ENCODE measurements at regions not wholly inside any gene's neighbourhood (a gene's known extent, or its start where the extent isn't known, plus 50 kb on each side); places are given as distances from the start of the nearest gene placed in this dataset.

DNA sequence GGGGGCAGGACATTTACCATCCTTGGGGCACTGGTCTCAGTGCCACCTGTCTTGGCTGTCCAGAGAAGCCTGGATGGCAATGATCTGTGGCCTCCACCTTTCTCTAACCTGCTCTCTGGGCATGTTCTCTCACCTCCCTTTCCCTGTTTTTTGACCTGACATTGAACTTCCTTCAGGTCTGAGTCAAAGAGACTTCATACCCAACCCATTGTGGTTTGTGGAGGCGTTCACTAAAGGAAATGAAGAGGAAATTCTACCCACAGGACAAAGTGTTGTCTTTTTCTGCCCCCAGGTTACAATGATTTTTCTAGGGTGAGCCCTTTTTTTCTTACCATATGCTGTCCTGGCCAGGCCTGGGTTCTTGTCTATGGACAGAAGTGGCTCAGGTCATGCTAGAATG lies 76.6 kb downstream of the CYP26A1 start:
- Histone ChIP-seq H3K4me3 (no peak overlapping the region), H3K36me3 (no peaks in the 10 kb centered on the region), H3K27me3 (no peaks in the 10 kb centered on the region), H3K9me3 (no peaks in the 10 kb centered on the region), H3K4me1 (no peaks in the 10 kb centered on the region), H3K27ac (no peak overlapping the region)
- TF ChIP-seq POLR2AphosphoS5 (IDR thresholded peaks at IDR 0.05) (no peak), EP300 (IDR thresholded peaks at IDR 0.05) (no peak), POLR2A (IDR thresholded peaks at IDR 0.05) (no peak)
- ATAC-seq (ENCODE audit: low FRiP score in 2 of 2) (peak in 1 of 2 donors; percentile 20), DNase-seq (no peak)
- 38 to 50% methylated on average over 1 of the region's 1 CpG for WGBS, 2 donors

DNA sequence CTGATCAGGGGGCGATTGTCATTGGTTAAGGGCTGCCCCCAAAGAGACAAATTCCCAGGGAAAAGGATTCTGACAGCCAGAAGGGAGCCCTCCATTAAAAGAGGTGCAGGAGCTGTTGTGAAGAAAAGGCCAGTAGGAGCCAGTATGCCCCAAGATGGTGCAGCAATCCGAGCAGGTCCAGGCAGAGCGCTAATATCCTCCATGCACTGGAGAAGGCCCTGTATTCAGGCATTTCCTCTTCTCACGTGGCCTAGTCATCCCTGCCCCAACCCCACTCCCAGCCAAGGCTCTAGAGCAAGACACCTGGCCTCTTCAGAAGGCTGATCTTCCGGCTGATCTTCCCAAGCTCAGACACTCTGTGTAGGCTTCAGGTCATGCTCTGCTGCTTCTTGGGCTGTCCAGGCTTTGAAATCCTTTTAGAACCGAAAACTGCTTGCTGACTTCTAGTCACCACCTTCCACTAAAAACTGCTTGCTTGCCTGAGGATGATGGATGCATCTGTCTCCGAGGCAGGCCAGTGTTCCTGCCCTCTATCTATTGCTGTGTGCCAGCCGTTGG lies 77.4 kb downstream of the CYP26A1 start:
- H3K4me3 ChIP-seq = no peak overlapping the region
- H3K4me1 ChIP-seq = no peaks in the 10 kb centered on the region
- no peak overlapping the region for H3K27ac ChIP-seq
- WGBS, 2 donors = 71 to 78% methylated on average over 4 to 8 of the region's 8 CpGs
- H3K9me3 ChIP-seq = no peaks in the 10 kb centered on the region
- TF ChIP-seq, protein P1, sequence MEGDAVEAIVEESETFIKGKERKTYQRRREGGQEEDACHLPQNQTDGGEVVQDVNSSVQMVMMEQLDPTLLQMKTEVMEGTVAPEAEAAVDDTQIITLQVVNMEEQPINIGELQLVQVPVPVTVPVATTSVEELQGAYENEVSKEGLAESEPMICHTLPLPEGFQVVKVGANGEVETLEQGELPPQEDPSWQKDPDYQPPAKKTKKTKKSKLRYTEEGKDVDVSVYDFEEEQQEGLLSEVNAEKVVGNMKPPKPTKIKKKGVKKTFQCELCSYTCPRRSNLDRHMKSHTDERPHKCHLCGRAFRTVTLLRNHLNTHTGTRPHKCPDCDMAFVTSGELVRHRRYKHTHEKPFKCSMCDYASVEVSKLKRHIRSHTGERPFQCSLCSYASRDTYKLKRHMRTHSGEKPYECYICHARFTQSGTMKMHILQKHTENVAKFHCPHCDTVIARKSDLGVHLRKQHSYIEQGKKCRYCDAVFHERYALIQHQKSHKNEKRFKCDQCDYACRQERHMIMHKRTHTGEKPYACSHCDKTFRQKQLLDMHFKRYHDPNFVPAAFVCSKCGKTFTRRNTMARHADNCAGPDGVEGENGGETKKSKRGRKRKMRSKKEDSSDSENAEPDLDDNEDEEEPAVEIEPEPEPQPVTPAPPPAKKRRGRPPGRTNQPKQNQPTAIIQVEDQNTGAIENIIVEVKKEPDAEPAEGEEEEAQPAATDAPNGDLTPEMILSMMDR (IDR thresholded peaks at IDR 0.05) = no peak
- TF ChIP-seq POLR2A (IDR thresholded peaks at IDR 0.05) (no peak), POLR2AphosphoS5 (IDR thresholded peaks at IDR 0.05) (no peak), EP300 (IDR thresholded peaks at IDR 0.05) (no peak)
- H3K36me3 ChIP-seq = no peaks in the 10 kb centered on the region
- H3K27me3 ChIP-seq = no peaks in the 10 kb centered on the region
- DNase-seq (no peak), ATAC-seq (ENCODE audit: low FRiP score in 2 of 2) (no peak)

DNA sequence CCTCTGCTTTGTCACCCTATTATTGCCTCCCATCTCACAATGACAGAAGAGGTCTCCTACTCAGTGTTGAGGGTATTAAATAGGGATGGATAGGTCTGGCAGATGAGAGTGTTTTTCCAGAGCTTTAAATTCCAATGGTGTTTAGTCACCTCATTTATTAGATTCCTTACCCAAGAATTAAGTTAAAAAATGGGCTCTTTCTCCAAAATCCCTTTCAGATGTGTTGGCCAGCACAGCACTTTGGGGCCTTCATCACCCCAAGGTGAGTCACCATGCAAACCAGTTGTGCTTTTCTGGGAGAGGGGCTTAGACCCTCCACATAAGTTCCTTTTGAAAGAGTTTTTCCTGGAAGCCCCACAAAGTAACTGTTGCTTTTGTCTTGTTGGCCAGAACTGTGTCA lies 78.4 kb downstream of the CYP26A1 start:
- Histone ChIP-seq H3K36me3 (no peaks in the 10 kb centered on the region), H3K4me3 (no peak overlapping the region), H3K27ac (no peak overlapping the region), H3K4me1 (no peaks in the 10 kb centered on the region), H3K27me3 (no peaks in the 10 kb centered on the region), H3K9me3 (no peaks in the 10 kb centered on the region)
- ATAC-seq (ENCODE audit: low FRiP score in 2 of 2) (peak in 1 of 2 donors; percentile 75), DNase-seq (no peak)
- TF ChIP-seq, protein P1 (IDR thresholded peaks at IDR 0.05) = no peak
- TF ChIP-seq POLR2A (IDR thresholded peaks at IDR 0.05) (no peak), EP300 (IDR thresholded peaks at IDR 0.05) (no peak), POLR2AphosphoS5 (IDR thresholded peaks at IDR 0.05) (no peak)

DNA sequence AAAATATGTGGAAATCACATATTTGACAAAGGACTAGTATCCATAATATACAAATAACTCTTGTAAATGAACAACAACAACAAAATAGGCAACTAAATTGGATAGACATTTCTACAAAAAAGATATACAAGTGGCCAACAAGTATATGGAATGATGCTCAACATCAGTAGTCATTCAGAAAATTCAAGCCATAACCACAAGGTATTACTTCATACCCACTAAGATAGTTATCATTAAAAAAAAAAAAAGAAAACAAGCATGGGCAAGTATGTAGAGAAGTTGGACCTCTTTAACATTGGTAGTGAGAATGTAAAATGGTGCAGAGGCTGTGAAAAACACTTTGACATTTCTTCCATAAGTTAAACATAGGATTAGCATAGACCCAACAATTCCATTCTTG lies 80.8 kb downstream of the CYP26A1 start:
- ATAC-seq (ENCODE audit: low FRiP score in 2 of 2) (no peak), DNase-seq (no peak)
- Histone ChIP-seq H3K9me3 (peaks cover 0 to 10% (median 0%) of the 10 kb centered on the region in 4 donors), H3K36me3 (no peaks in the 10 kb centered on the region), H3K4me1 (no peaks in the 10 kb centered on the region), H3K4me3 (no peak overlapping the region), H3K27ac (no peak overlapping the region), H3K27me3 (no peaks in the 10 kb centered on the region)
- TF ChIP-seq POLR2AphosphoS5 (IDR thresholded peaks at IDR 0.05) = no peak
- no peak for TF ChIP-seq POLR2A (IDR thresholded peaks at IDR 0.05)
- TF ChIP-seq EP300 (IDR thresholded peaks at IDR 0.05) = no peak
- TF ChIP-seq, protein P1 (IDR thresholded peaks at IDR 0.05) = no peak

DNA sequence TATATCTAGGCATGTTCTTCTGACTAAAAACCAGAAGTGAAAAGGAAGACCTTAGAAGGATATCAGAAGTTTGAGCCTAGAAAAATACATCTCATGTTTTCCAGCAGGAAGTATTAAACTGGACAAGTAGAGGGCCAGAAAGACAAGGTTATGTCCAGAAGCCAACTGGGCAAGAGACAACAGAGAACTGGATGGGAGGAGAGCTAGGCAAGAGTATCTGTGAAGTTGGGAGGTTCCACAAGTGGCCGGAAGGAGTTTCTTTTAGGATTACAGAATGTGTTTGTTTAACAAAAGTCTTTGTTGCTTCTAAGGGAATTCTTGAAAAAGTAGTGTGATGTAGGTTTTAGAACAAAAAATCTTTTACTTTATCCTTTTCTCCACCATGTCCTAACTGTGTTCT lies 86.4 kb downstream of the CYP26A1 start:
- 85 to 88% methylated on average over 1 of the region's 1 CpG for WGBS, 2 donors
- TF ChIP-seq, protein P1 (IDR thresholded peaks at IDR 0.05) = no peak
- TF ChIP-seq POLR2AphosphoS5 (IDR thresholded peaks at IDR 0.05) (no peak), POLR2A (IDR thresholded peaks at IDR 0.05) (no peak), EP300 (IDR thresholded peaks at IDR 0.05) (no peak)
- Histone ChIP-seq H3K36me3 (no peaks in the 10 kb centered on the region), H3K4me3 (no peak overlapping the region), H3K27ac (no peak overlapping the region), H3K9me3 (peaks cover 0 to 10% (median 0%) of the 10 kb centered on the region in 4 donors), H3K4me1 (no peaks in the 10 kb centered on the region), H3K27me3 (no peaks in the 10 kb centered on the region)
- DNase-seq = no peak
- ATAC-seq (ENCODE audit: low FRiP score in 2 of 2) = peak in 1 of 2 donors; percentile 62

Data from upper lobe of left lung (tissue), 6 donors.